NCI-H774 (cell line): ENCODE measurements at regions not wholly inside any gene's neighbourhood (a gene's known extent, or its start where the extent isn't known, plus 50 kb on each side); places are given as distances from the start of the nearest gene placed in this dataset.

Source experiments
- DNase-seq: peaks from one replicate; lab custom pipeline; 2025; lab: John Stamatoyannopoulos, UW

DNA sequence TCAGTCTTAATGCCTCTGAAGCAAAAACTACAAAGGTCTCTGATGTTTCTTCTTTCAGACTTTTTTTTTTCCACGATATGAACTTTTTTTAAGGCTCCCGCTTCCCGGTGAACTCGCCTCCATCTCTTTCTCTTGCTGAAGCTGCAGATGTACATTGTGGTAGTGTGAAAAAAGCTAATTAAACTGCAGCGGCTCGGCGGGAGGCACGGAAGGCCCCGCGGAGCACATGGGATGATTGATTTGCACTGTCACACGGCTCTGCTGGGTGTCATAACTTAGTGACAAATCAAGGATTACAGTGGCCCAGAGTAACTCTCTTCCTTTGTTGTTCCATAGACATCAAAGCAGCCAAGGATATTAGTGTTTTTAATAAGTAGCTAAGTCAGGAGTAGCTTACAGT, 196.3 kb downstream of the AXIN2 start:
- DNase-seq = no peak

DNA sequence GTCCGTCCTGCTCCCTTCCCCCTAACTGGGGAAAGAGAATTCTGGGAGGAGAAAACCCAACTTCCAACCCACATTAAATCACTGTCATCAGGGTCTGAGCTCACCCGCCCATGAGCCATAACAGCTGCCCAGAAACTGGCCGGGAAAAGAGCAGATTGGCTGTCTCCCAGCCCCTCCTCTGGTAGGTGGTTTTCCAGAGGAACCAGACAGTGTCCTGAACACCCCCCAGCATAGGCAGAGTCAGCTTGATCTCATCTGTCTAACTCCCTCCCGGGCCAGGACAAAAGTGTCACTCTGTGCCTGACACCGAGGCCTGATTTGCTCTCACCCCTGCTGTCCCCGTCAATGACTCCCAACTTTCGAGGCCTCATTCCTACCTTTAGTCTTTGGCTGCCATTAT, 197.0 kb downstream of the AXIN2 start:
- no peak for DNase-seq

DNA sequence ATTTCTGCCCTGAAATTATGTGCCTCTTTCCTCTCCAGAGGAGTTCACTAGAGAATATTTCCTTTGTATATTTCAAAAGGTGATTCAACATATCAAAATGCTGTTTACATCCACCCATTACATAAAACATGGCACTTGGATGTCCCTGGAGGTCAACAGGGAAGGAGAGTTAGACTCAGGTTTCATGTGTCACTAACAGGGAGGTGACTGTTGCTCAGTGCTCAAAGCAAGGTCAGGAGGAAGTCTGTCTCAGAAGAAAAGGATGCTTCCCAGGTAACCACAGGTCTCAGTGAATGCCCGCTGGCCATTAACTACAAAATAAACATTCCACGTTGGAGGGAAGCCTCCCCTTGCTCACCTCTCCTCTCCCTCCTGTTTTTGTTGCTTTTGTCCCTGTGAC, 198.6 kb downstream of the AXIN2 start:
- DNase-seq = no peak

DNA sequence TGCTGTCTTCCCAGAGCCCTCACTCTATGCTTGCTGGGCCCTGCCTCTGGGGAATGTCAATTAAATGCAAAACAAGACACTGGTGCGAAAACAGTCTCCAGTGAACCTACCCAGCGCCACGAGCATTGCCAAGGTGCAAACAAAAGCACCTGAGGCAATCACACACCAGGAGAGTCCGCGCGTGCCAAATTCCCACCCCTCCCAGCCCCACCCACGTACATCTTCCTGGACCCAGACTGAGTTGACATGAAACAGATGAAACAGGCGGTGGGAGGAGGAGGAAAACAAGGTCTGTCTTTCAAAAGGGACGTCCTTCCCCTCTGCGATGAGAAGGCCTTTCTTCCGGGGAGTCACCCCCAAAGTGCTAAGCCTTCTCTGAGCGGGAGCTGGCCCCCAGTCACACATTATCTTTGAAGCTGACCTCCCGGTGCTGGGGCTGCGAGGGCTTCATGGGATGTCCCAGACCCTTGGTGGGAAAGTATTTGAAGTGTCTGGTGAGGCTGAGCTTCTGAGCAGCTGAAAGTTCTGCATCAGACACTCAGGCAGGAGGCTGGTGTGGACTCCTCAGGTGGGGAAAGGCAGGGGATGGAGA, 200.4 kb downstream of the AXIN2 start:
- no peak for DNase-seq

DNA sequence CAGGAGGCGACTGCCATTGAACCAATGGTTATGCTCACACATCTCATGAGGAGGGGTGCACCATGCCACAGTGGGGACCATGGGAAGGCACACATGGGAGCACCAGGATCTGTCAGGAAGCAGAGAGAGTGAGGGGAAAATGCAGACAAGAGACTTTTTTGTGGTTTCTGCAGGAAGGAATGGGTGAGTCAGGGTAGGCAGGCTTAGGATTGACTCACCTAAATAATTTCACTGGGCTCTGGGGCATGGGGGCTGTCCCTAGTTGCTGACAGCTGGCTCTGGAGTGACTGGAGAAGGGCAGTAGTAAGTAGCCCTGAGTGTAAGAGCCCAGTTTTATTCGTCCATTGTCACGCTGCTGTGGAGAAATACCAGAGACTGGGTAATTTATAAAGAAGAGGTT, 202.4 kb downstream of the AXIN2 start:
- no peak for DNase-seq

DNA sequence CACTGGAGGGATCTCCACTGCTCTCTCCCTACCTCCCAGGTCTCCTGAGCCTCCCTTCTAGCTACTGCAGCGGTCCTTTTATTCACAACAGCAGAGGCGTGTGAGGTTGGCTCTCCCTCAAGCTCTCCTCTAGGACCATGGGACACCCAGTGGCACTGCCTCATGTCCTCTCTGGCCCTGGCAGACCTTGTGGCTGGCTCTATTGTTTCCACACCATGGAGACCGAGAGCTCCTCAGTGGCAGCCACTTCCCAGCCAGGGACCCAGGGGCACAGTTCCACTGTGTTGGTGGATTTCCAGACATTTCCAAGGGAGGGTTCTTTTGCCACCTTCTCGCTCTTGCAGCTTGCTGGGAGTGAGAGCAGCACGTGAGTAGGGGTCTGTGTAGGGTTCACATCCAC, 204.9 kb downstream of the AXIN2 start:
- no peak for DNase-seq

DNA sequence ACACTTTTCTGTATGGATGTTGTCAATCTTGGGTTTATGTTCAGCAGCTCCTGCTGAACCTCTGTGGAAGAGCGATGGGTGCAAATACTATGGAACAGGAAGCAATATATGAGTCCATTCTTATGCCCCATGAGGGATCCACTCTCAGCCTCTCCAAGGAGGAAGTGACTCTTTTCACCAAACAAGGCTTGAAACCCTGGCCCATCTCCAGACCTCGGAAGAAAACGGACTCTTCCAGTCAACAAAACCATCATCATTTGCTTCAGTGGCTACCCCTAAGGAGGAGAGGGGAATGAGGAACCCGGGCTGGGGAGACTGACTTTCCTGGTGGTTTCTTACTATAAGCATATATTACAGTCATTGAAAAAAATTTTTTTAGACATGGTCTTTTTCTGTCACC, 206.2 kb downstream of the AXIN2 start:
- DNase-seq = no peak

DNA sequence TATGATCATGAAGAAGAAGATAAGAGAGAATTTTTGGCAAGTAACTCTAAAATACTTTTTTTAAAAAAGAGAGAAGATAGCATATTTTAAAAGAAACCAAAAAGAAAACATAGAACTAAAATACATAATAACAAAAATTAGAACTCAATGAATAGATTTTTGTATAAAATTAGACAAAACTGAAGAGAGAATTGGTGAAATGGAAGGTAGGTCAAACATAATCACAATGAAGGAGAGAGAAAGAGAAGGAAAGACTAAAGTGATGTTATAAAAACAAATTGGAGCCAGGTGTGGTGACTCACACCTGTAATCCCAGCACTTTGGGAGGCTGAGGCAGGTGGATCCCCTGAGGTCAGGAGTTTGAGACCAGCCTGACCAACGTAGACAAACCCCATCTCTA, 211.5 kb downstream of the AXIN2 start:
- DNase-seq = no peak

DNA sequence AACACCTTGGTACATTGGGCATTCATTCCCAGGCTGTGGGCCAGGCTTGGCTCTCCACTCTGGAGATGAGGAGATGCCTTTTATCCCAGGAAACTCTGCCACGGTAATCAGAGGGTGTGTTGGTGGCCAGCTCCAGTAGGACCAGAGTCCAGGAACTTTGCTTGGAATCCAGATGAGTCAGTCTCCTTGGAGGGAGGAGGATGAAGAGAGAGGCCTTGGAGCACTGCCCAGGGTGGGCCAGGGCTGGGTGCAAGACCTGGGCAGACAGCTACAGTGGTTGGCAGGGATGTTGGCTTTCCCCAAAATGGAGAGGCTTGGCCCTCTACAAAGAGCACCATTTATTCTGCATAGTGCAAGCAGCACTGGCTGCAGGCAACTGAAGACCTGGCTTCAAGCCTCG, 209.0 kb downstream of the RGS9 start:
- DNase-seq = no peak

DNA sequence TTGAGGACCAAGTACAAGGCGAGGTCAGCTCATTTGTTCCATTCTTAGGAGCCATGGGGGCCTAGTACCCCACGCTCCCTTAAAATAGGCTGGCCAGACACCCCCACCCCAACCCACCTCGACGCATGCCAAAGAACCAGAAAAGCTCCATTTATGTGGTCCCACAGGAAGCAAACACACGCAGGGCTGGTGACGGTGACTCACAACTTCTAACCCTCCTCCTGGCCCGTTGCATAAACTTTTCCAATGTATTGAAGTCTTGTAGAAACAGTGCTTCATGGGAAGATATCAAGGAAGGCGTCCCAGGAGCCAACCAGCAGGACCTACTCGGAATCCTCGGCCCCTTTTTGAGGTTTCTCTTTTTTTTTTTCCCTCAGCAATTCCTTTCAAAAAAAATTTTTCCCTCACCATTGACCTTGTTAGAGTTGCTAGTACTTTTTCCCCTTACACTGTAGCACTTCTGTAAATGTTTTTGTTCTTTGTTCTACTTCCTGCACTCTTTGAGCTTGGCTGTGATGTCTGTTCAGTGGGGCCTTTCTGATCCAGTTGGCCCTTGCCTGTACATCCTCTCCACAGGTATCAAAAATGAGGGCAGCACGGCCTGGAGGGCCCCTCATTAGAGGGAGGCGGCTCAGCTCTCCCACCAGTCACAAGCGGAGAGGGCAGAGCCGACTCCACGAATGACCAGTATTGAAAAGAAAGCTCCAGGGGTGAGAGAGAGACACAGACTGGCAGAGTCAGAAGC, 208.3 kb downstream of the RGS9 start:
- DNase-seq = no peak

DNA sequence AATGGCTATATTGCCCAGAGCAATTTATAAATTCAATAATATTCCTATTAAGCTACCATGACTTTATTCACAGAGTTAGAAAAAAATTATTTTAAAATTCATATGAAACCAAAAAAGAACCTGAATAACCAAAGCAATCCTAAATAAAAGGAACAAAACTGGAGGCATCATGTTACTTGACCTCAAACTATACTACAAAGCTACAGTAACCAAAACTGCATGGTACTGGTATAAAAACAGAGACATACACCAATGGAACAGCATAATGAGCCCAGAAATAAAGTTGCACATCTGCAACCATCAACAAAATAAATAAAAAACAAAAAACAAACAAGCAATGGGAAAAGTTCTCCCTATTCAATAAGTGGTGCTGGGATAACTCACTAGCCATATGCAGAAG, 203.2 kb downstream of the RGS9 start:
- DNase-seq = no peak

DNA sequence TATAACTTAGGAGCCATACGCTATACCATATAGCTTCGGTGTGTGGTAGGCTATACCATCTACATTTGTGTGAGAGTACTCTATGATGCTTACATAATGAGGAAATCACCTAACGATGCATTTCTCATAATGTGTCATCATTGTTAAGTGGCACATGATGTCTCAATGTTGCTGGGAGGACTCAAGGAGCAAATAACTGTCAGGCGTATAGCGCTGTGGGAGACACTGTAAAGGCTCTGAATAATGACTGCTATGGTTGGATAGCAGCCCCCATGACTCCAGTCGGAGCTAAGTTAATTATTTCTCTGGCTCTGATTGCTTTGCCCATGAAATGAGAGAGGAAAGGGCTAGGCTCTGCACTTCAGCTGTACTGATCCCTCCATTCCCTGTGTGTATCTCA, 197.2 kb downstream of the RGS9 start:
- DNase-seq = no peak

DNA sequence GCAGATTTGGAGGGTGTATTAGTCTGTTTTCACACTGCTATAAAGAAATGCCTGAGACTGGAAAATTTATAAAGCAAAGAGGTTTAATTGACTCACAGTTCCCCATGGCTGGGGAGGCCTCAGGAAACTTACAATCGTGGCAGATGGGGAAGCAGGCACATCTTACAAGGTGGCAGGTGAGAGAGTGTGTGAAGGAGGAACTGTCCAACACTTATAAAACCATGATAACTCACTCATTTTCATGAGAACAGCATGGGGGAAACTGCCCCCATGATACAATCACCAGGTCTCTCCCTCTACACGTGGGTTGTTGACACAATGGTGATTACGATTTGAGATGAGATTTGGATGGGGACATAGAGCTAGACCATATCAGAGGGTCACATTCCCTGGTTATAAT, 195.6 kb downstream of the RGS9 start:
- no peak for DNase-seq

DNA sequence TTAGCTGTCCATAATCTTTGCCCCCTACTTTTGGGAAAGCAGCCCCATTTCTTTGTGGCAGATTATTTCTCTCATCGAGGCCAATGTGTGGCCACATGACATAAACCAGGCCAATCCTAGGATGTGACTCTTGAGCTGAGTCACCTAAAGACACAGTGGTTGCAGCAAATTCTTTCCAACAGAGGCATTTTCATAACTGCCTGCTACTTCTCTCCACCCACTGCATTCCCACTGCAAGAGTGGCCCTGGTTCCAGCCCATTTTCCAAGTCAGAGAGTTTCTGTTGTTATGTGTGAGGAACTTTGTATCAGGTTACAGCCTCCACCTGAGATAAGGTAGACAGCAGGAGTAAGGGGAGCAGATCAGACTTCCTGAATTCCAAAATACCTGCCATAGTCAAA, 195.2 kb downstream of the RGS9 start:
- DNase-seq = no peak

DNA sequence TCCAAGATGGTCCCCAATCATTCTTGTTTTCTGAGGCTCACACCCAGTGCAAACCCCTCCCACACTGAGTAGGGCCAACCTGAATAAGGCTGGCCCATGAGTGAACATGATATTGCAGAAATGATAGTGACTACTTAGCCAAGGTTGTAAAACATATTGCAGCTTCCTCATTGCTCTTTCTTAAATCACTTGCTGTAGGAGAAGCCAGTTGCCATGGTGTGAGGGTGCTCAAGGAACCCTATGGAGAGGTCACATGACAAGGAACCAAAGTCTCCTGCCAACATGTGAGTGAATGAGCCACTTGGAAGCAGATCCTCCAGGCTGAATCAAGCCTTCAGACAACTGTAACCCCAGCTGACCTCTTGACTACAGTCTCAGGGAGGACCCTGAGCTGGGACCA, 191.4 kb downstream of the RGS9 start:
- no peak for DNase-seq

DNA sequence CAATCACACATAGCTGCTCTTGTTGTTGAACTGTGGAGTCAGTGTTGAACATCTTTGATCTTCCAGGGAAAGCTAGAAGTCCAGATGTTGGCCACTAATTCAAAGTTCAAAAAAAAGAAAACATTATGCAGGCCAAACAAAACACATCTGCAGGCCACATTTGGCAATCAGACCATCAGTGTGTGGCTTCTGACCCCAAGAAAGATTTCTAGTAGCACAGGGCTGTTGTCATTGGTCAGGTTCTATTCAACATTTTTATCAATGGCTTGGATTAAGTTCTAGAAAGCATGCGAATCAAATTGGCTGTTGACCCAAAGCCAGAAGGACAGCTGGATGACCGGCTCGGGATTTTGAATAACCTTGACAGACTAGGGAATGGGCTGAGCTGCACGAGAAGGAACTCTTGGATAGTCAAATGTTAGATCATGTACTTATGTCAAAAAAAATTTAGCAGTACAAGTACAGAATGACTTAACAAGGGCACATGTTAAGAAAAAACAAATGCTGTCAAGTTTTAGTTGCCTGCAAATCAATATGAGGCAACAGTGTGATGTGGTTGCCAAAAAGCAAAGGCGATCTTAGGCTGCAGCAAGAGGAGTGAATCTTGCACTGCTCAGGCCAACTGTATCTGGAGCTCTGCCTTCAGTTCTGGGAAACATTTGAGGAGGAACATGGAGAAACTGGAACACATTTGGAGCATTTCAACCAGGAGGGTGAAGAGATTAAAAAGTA, 187.6 kb downstream of the RGS9 start:
- no peak for DNase-seq

DNA sequence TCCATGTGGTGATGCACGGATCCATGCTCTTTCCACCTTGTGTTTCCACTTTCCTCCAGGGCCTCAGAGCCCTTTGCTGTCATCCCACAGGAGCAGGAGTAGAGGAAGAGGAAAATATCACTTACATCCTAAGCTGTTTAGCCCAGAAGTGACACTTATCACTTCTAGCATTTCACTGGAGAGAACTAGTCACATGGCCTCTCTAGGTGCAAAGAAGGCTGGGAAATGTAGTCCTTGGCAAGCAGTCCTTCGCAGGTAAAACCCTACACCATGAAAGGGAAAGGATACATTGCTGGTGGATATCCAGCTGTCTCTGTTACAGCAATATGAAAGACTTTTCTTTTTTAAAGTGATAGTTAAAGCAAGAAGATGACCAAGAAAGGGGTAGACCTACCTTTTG, 185.9 kb downstream of the RGS9 start:
- DNase-seq = no peak

DNA sequence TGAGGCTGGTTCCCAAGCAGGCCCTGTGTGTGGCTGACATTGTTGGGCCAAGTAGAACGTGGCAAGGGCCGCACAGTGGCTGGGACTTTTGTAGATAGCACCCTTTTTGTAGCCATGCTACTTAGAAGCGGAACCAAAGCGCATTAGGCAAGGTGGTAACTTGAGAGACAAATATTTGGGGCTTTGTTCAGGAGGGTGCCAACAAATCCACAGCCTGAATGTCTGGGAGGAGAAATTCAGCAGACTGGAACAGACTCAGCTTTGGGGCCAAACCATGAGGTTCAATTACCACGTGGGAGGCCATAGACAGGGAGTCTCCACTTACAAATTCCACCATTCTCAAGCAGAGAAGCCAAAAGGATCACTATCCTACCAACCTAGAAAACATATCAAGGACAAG, 183.7 kb downstream of the RGS9 start:
- no peak for DNase-seq

DNA sequence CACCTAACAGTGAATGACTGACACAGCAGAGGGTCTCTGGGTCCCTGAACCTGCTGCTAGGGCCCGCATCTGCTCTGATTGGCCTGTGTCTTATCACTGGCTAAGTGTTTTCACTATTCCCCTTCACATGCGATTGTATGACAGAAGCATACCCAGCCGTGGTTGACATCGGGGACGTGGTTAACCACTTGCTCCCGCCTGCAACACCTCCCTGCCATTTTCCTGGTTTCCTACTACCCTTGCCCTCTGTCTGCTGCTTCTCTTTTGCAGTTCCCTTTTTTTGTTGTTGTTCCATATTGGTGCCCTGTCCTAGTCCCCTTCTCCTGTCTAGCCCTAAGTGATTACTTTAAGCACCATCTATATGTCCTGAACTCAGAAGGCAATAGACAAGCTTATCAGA, 177.0 kb downstream of the RGS9 start:
- no peak for DNase-seq

DNA sequence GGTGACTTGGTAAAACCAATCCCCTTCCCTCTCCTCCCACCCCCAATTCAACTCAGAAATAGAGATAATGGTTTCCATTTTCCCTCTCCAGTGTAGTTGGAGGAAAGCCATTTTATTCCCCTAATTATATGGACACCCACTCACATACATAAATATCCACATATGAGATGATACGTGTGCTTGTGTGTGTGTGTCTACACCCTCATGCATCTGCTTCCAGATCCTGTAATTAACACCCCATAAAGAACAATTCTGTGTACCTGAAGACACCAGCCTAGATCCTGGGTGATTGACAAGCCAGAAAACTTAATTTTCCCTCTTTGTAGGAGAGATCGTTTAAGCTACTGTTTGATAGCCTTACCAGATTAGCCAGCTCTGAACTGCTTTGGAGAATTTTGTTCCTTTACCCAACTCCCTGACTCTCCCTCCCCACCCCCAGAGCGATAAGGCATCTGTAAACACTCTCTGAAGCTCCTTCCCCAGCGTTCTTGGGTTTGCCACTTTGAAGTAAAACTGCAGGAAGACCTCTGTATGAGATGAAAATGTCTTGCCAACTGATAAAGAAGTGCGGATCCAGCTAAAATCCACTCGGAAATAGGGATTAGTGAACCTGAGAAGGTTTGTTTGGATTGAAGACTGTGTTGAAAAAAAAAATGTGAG, 175.7 kb downstream of the RGS9 start:
- no peak for DNase-seq

DNA sequence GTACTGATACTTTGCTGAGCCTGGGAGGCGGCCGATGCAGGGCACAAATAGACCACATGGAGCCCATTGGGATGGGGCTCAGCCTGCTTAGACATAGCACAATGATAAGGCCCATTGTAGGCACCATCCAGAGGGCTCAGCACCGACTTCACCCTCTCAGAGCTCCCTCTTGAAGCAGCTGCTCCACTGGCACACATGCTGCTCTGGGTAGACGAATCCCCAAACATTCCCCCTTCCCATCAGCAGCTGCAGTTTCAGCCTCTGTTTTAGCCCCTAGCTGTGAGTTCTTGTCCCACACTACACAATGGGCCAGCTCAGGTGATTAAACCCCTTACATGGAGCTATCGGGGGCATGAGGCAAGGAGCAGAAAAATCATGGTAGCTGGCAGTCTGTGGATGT, 174.1 kb downstream of the RGS9 start:
- no peak for DNase-seq

DNA sequence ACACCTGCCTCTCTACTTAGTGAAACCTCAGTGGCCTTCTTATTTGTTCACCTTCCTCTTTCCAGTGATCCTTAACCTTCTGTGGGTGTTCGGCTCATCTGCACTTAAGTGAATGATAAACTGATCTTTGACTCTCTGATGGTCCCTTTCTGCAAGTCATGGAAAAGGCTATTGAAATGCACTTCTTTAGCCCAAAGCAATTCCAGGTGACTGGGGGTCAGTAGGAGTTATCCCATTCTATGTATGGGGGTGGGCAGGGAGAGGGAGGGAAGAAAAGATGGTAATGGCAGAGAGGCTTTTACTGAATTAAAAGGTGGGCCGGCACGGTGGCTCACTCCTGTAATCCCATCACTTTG, 170.8 kb downstream of the RGS9 start:
- DNase-seq = no peak
